ENCODE measurements at regions not wholly inside any gene's neighbourhood (a gene's known extent, or its start where the extent isn't known, plus 50 kb on each side); places are given as distances from the start of the nearest gene placed in this dataset.

DNA sequence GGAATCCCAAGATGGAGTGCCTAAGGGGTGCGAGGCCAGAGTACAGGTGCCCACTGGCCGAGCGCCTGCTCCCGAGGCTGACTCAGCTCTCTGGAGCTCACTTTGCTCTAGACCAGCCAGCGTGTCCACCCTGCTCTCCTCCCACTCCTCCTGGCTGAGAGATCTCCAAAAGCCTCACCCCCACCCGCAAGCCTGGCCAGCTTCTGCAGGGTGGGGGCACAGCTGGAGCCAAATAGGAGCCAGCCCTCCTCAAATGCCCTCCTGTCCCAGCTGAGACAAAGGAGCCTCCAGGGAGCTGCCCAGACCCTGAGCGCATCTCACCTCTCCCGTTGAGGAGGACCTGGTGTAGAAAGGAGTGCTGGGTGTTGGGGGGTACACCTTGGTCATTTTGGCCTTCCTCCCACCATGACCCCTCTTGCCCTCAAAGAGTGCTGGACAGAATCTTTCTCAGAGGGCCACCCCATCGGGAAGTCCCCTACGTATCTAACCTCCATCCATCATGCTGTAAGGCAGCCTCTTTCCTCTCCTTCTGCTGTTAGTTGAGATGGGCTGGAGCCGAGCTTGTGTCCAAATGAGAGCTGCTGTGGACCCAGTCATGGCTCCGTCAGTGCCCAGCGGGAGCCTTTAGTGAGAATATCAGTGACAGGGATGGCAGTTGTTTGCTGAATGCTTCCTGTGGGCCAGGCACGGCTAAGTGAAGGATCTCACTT, 123.9 kb upstream of the VSTM2B start:
- no peak overlapping the region for H2AFZ ChIP-seq (ENCODE audit: insufficient read depth, low read depth, low read length, poor library complexity, severe bottlenecking)
- H3K27me3 ChIP-seq (replicated peaks in 1 of 4; ENCODE audit: control extremely low read depth in 1 of 4, control insufficient read depth in 3 of 4, insufficient read depth in 4 of 4, low read length in 3 of 4), result no peaks in the 10 kb centered on the region
- no peak for ATAC-seq (ENCODE audit: low read depth)
- H3K9ac ChIP-seq (ENCODE audit: low read length), result no peak overlapping the region
- no peak for TF ChIP-seq EZH2 (IDR thresholded peaks at IDR 0.05; ENCODE audit: borderline replicate concordance, insufficient read depth, low read depth, low read length, poor library complexity, severe bottlenecking)
- TF ChIP-seq, protein P1, sequence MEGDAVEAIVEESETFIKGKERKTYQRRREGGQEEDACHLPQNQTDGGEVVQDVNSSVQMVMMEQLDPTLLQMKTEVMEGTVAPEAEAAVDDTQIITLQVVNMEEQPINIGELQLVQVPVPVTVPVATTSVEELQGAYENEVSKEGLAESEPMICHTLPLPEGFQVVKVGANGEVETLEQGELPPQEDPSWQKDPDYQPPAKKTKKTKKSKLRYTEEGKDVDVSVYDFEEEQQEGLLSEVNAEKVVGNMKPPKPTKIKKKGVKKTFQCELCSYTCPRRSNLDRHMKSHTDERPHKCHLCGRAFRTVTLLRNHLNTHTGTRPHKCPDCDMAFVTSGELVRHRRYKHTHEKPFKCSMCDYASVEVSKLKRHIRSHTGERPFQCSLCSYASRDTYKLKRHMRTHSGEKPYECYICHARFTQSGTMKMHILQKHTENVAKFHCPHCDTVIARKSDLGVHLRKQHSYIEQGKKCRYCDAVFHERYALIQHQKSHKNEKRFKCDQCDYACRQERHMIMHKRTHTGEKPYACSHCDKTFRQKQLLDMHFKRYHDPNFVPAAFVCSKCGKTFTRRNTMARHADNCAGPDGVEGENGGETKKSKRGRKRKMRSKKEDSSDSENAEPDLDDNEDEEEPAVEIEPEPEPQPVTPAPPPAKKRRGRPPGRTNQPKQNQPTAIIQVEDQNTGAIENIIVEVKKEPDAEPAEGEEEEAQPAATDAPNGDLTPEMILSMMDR (IDR thresholded peaks at IDR 0.05), result no peak
- no peak overlapping the region for H3K27ac ChIP-seq (ENCODE audit: low read length in 2 of 2)
- H3K36me3 ChIP-seq (replicated peaks in 1 of 2; ENCODE audit: control extremely low read depth in 1 of 2, control insufficient read depth in 1 of 2, extremely low read depth in 1 of 2, insufficient read depth in 2 of 2, low read length in 1 of 2), result no peaks in the 10 kb centered on the region
- no peaks in the 10 kb centered on the region for H3K4me1 ChIP-seq (ENCODE audit: control insufficient read depth in 2 of 2, insufficient read depth in 2 of 2, low read length in 2 of 2)
- H3K27me3 Mint-ChIP-seq, result no peaks in the 10 kb centered on the region
- H3K4me3 Mint-ChIP-seq, result no peak overlapping the region
- H3K79me2 ChIP-seq (ENCODE audit: control insufficient read depth, insufficient read depth, low read length), result no peaks in the 10 kb centered on the region
- ChIA-PET CTCF (no interaction called here), POLR2A (no interaction called here)
- 90% methylated on average over 11 of the region's 14 CpGs for WGBS (ENCODE audit: insufficient coverage)
- no peak overlapping the region for H3K4me3 ChIP-seq (ENCODE audit: control extremely low read depth in 1 of 5, extremely low read depth in 1 of 5, insufficient read depth in 1 of 5, low read depth in 2 of 5, low read length in 4 of 5)
- H4K20me1 ChIP-seq (ENCODE audit: control insufficient read depth, insufficient read depth, low read length, poor library complexity, severe bottlenecking), result no peaks in the 10 kb centered on the region
- H3K9me3 ChIP-seq (ENCODE audit: control extremely low read depth in 1 of 3, control insufficient read depth in 2 of 3, insufficient read depth in 1 of 3, low read length in 2 of 3), result peaks cover 0 to 24% (median 0%) of the 10 kb centered on the region in 3 donors
- no peaks in the 10 kb centered on the region for H3K4me1 Mint-ChIP-seq
- H3K9me3 Mint-ChIP-seq (ENCODE audit: insufficient read depth), result no peaks in the 10 kb centered on the region
- no peak for DNase-seq
- H3K27ac Mint-ChIP-seq, result no peak overlapping the region
- no peak overlapping the region for H3K4me2 ChIP-seq (replicated peaks; ENCODE audit: low read depth, low read length, poor library complexity, severe bottlenecking)
- intact Hi-C loops (cut with micrococcal nuclease), result no loop called here

DNA sequence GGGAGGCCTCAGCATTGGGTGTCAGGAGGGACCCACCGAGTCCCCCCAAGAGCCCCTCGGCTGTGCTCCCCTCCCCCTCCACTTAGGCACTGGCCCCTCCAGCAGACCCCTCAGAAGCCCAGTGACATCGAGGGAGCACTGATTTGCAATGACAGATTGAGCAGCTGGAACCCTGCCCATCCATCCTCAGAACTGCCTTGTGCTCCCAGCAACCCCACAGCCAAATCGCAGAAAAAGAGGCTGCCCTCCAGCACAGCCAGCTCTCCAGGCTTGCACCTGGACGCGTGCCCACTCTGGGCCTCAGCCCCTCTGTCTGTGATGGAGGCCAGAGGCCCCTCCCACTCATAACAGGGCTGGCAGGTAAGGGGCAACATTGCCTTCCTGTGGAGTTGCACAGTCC, 123.2 kb upstream of the VSTM2B start:
- no peaks in the 10 kb centered on the region for H3K4me1 Mint-ChIP-seq
- CTCF ChIA-PET, result no interaction called here
- ATAC-seq (ENCODE audit: low read depth), result no peak

More for the DNA sequence above, 123.2 kb upstream of the VSTM2B start:
- TF ChIP-seq, protein P1 (IDR thresholded peaks at IDR 0.05), result no peak
- TF ChIP-seq EZH2 (IDR thresholded peaks at IDR 0.05; ENCODE audit: borderline replicate concordance, insufficient read depth, low read depth, low read length, poor library complexity, severe bottlenecking), result no peak
- Histone ChIP-seq H3K4me2 (replicated peaks; ENCODE audit: low read depth, low read length, poor library complexity, severe bottlenecking) (no peak overlapping the region), H3K36me3 (replicated peaks in 1 of 2; ENCODE audit: control extremely low read depth in 1 of 2, control insufficient read depth in 1 of 2, extremely low read depth in 1 of 2, insufficient read depth in 2 of 2, low read length in 1 of 2) (no peaks in the 10 kb centered on the region), H4K20me1 (ENCODE audit: control insufficient read depth, insufficient read depth, low read length, poor library complexity, severe bottlenecking) (no peaks in the 10 kb centered on the region), H3K4me1 (ENCODE audit: control insufficient read depth in 2 of 2, insufficient read depth in 2 of 2, low read length in 2 of 2) (no peaks in the 10 kb centered on the region), H2AFZ (ENCODE audit: insufficient read depth, low read depth, low read length, poor library complexity, severe bottlenecking) (no peak overlapping the region), H3K27ac (ENCODE audit: low read length in 2 of 2) (no peak overlapping the region), H3K4me3 (ENCODE audit: control extremely low read depth in 1 of 5, extremely low read depth in 1 of 5, insufficient read depth in 1 of 5, low read depth in 2 of 5, low read length in 4 of 5) (no peak overlapping the region), H3K27me3 (replicated peaks in 1 of 4; ENCODE audit: control extremely low read depth in 1 of 4, control insufficient read depth in 3 of 4, insufficient read depth in 4 of 4, low read length in 3 of 4) (no peaks in the 10 kb centered on the region), H3K79me2 (ENCODE audit: control insufficient read depth, insufficient read depth, low read length) (no peaks in the 10 kb centered on the region), H3K9ac (ENCODE audit: low read length) (no peak overlapping the region), H3K9me3 (ENCODE audit: control extremely low read depth in 1 of 3, control insufficient read depth in 2 of 3, insufficient read depth in 1 of 3, low read length in 2 of 3) (peaks cover 0 to 23% (median 0%) of the 10 kb centered on the region in 3 donors)
- H3K4me3 Mint-ChIP-seq, result no peak overlapping the region
- no peak overlapping the region for H3K27ac Mint-ChIP-seq
- no peaks in the 10 kb centered on the region for H3K27me3 Mint-ChIP-seq
- no peak for DNase-seq
- H3K9me3 Mint-ChIP-seq (ENCODE audit: insufficient read depth), result no peaks in the 10 kb centered on the region
- POLR2A ChIA-PET, result no interaction called here
- intact Hi-C loops (cut with micrococcal nuclease), result no loop called here
- WGBS (ENCODE audit: insufficient coverage), result 86% methylated on average over 6 of the region's 6 CpGs
